Stomach (tissue), 8 donors: ENCODE measurements at regions not wholly inside any gene's neighbourhood (a gene's known extent, or its start where the extent isn't known, plus 50 kb on each side); places are given as distances from the start of the nearest gene placed in this dataset.

Experiments used
- DNase-seq, 2 donors: peaks; one replicate each; pipeline versions ENCODE4 v3.0.0 to v3.0.0-alpha.2; 2013 to 2019
- H3K27ac ChIP-seq, 5 donors: fragments of 200-600 bp in 4 of 5; sonication (generic) in 4 of 5; one replicate each; pipeline ENCODE4 v1.5.1; 2013 to 2019; ENCODE audit warnings: mild to moderate bottlenecking in 1 of 5, moderate library complexity in 1 of 5
- H3K27me3 ChIP-seq, 3 donors: fragments of 200-600 bp; sonication (generic); one replicate each; pipeline ENCODE4 v1.5.1; 2017 to 2019; ENCODE audit warnings: mixed run types in 1 of 3
- H3K36me3 ChIP-seq, 4 donors: fragments of 200-600 bp; sonication (generic); 1 replicate in 3 of 4; 2 replicates in 1 of 4; pipeline ENCODE4 v1.5.1; 2016 to 2019
- H3K4me1 ChIP-seq, 4 donors: fragments of 200-600 bp; sonication (generic); one replicate each; pipeline ENCODE4 v1.5.1; 2016 to 2019
- H3K4me3 ChIP-seq, 4 donors: fragments of 200-600 bp; sonication (generic) in 3 of 4; one replicate each; pipeline ENCODE4 v1.5.1; 2016 to 2019; ENCODE audit warnings: mild to moderate bottlenecking in 1 of 4
- H3K9me3 ChIP-seq, 4 donors: fragments of 200-600 bp; sonication (generic); one replicate each; pipeline ENCODE4 v1.5.1; 2016 to 2019
- CTCF ChIP-seq, 7 experiments: fragments of 450-650 bp in 4 of 7; fragments of 200-600 bp in 3 of 7; sonication (generic) in 3 of 7; IDR thresholded peaks; one replicate each; pipeline ENCODE4 v1.5.1; 2016 to 2019; ENCODE audit warnings: antibody characterized with exemption in 7 of 7, control low read depth in 2 of 7, mild to moderate bottlenecking in 1 of 7
- EP300 ChIP-seq: sonication (generic); formaldehyde crosslinking; IDR thresholded peaks from one replicate; pipeline ENCODE4 v1.6.1; 2017; ENCODE audit warnings: antibody characterized with exemption
- POLR2A ChIP-seq, 4 donors: fragments of 450-650 bp; IDR thresholded peaks; one replicate each; pipeline ENCODE4 v1.6.1; 2016; ENCODE audit warnings: antibody characterized with exemption in 4 of 4, control low read depth in 2 of 4, mild to moderate bottlenecking in 1 of 4, moderate library complexity in 1 of 4
- POLR2AphosphoS5 ChIP-seq, 3 donors: sonication (generic); formaldehyde crosslinking; IDR thresholded peaks; one replicate each; pipeline ENCODE4 v1.6.1; 2016; ENCODE audit warnings: antibody characterized with exemption in 3 of 3
- WGBS, 5 donors: extraction: QIAGEN DNeasy Blood & Tissue Kit in 3 of 5; methylation state at CpG; one replicate each; pipeline versions ENCODE4 v1.1.5 to v1.1.7; 2013 to 2018; 5-methylcytosine and 5-hydroxymethylcytosine counted together
- intact Hi-C: fragments of 100-400 bp; cut with DNase I; formaldehyde crosslinking; loops from one replicate; pipeline ENCODE4 v1.15.1; 2023; ENCODE audit warnings: low total_unique reads
- donor health status: healthy with polysubstance abuse.
- donor health status: Bipolar disorder and iron deficiency.
- donor health status: healthy.

- TF ChIP-seq CTCF (IDR thresholded peaks at IDR 0.05) (no peak), POLR2A (IDR thresholded peaks at IDR 0.05) (no peak), EP300 (no peak), POLR2AphosphoS5 (IDR thresholded peaks at IDR 0.05) (no peak)
- no peaks in the 10 kb centered on the region for H3K36me3 ChIP-seq
- no peak overlapping the region for H3K4me3 ChIP-seq
- H3K4me1 ChIP-seq: no peaks in the 10 kb centered on the region
- H3K9me3 ChIP-seq: peaks cover 0 to 14% (median 7%) of the 10 kb centered on the region in 4 donors
- no peak for DNase-seq
- intact Hi-C loops: no loop called here
- H3K27ac ChIP-seq: no peak overlapping the region
- 91 to 96% (median 95%) methylated on average over 3 of the region's 3 CpGs for WGBS, 5 donors
- no peaks in the 10 kb centered on the region for H3K27me3 ChIP-seq
Measured at GRCh38 chr3:144185276-144185675, 213.7 kb downstream of the DIPK2A start.

GRCh38 chr3:144187531-144188210, 216.0 kb downstream of the DIPK2A start:
- TF ChIP-seq POLR2A (IDR thresholded peaks at IDR 0.05): no peak
- no peak for TF ChIP-seq EP300
- TF ChIP-seq CTCF (IDR thresholded peaks at IDR 0.05): no peak
- TF ChIP-seq POLR2AphosphoS5 (IDR thresholded peaks at IDR 0.05): no peak
- Histone ChIP-seq H3K27ac (no peak overlapping the region), H3K27me3 (no peaks in the 10 kb centered on the region), H3K4me1 (no peaks in the 10 kb centered on the region), H3K36me3 (no peaks in the 10 kb centered on the region), H3K4me3 (no peak overlapping the region), H3K9me3 (peaks cover 0 to 14% (median 7%) of the 10 kb centered on the region in 4 donors)
- DNase-seq: no peak
- intact Hi-C loops: no loop called here
- WGBS, 5 donors: 75 to 89% (median 80%) methylated on average over 2 of the region's 2 CpGs

- 88 to 99% (median 94%) methylated on average over 2 of the region's 2 CpGs for WGBS, 5 donors
- H3K9me3 ChIP-seq: peaks cover 0 to 24% (median 15%) of the 10 kb centered on the region in 4 donors
- no peak for TF ChIP-seq POLR2AphosphoS5 (IDR thresholded peaks at IDR 0.05)
- no peak for TF ChIP-seq CTCF (IDR thresholded peaks at IDR 0.05)
- no peak for TF ChIP-seq POLR2A (IDR thresholded peaks at IDR 0.05)
- no peak for TF ChIP-seq EP300
- H3K27me3 ChIP-seq: no peaks in the 10 kb centered on the region
- H3K36me3 ChIP-seq: no peaks in the 10 kb centered on the region
- intact Hi-C loops: no loop called here
- no peak for DNase-seq
- H3K4me3 ChIP-seq: no peak overlapping the region
- no peak overlapping the region for H3K27ac ChIP-seq
- H3K4me1 ChIP-seq: no peaks in the 10 kb centered on the region
Measured at GRCh38 chr3:144189044-144189443, 217.4 kb downstream of the DIPK2A start.

- no peaks in the 10 kb centered on the region for H3K36me3 ChIP-seq
- 98 to 100% (median 99%) methylated on average over 2 of the region's 2 CpGs for WGBS, 5 donors
- intact Hi-C loops: no loop called here
Measured at GRCh38 chr3:144197116-144197515, 225.5 kb downstream of the DIPK2A start.

More at GRCh38 chr3:144197116-144197515, 225.5 kb downstream of the DIPK2A start:
- Histone ChIP-seq H3K27ac (no peak overlapping the region), H3K27me3 (no peaks in the 10 kb centered on the region), H3K4me3 (no peak overlapping the region), H3K4me1 (no peaks in the 10 kb centered on the region), H3K9me3 (peaks cover 0 to 25% (median 20%) of the 10 kb centered on the region in 4 donors)
- DNase-seq: no peak
- TF ChIP-seq POLR2AphosphoS5 (IDR thresholded peaks at IDR 0.05) (no peak), CTCF (IDR thresholded peaks at IDR 0.05) (no peak), EP300 (no peak), POLR2A (IDR thresholded peaks at IDR 0.05) (no peak)
